HG03135 (cell line): ENCODE measurements at regions not wholly inside any gene's neighbourhood (a gene's known extent, or its start where the extent isn't known, plus 50 kb on each side); places are given as distances from the start of the nearest gene placed in this dataset.
"Not testable (repeated sequence)": the region's sequence is repeated elsewhere in the genome, so short reads cannot be mapped to it uniquely, and the experiment has no call there.

Source experiments
- ATAC-seq: cut with Tn5 transposase; IDR thresholded peaks from one replicate; pipeline ENCODE4 v1.9.1; 2021; ENCODE audit warnings: mild to moderate bottlenecking, moderate library complexity; ENCODE audit not compliant: unreplicated experiment

DNA sequence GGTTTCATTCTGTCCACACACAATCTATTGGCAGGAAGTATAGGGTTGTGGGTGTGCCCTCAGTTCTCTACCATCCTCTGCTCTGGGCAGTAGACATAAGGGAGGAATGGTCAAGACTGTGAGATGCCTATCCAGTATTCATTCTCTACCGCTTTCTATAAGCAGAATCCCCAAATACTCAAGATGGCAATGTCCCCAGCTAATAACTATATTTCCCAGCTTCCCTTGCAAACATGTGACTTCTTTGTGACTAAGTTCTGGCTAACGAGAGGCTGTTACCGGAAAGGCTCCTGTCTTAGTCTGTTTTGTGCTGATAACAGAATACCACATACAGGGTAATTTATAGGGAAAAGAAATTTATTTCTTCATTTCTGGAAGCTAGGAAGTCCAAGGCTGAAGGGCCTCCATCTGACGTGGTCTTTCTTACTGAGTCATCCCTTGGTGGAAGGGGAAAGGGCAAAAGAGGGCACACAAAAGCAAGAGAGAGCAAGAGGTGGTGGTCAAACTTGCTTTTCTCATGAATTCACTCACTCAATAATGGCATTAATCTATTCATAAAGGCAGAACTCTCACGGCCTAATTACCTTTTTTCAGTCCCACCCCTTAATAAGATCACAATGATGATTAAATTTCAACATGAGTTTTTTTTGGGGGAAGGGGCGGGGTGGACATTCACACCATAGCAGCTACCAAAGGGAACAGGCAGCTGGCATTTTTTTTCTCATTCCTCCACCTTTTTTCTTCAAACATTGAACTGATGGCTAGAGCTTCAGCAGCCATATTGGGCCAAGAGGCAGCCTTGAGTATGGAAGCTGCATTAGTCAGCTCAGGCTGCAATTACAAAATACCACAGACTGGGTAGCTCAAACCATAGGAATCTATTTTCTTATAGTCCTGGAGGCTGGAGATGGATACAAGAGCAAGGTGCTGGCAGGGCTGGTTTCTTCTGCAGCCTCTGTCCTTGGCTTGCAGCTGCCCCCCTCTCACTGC, 109.7 kb upstream of the OR9Q1 start:
- no peak for ATAC-seq

DNA sequence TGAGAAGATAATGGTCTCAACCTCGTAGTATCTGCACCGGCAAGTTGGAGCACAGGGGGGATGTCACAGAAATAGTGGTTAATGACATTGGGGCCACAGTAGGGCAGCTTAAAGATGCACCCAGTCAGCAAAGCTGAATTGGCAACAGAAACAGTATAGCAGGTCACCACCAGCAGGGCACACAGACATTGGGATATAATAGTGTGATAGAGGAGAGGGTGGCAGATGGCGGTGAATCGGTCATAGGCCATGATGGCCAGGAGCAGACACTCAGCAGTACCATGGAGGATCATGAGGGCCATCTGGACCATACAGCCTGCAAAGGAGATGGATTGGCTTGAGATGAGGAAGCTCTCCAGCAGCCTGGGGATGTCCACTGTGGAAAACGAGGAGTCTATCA, 106.0 kb upstream of the OR9Q1 start:
- ATAC-seq = no peak

DNA sequence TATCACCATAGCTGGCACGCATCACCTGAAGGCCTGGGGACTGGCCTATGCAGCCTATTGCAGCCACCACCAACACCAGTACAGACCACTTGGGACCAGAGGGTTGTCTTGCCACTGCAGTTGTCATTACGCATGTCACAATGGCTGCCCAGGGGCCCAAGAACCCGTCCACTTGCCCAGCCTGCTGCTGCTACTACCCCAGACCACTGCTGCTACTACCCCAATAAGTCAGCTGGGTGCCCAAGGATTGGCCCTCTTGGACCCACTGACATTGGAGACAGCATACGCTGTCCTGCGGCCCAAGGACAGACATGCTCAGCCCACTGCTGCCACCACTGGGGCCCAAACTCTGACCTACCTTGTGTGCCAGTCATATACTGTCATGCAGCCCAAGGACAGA, 102.7 kb upstream of the OR9Q1 start:
- no peak for ATAC-seq

DNA sequence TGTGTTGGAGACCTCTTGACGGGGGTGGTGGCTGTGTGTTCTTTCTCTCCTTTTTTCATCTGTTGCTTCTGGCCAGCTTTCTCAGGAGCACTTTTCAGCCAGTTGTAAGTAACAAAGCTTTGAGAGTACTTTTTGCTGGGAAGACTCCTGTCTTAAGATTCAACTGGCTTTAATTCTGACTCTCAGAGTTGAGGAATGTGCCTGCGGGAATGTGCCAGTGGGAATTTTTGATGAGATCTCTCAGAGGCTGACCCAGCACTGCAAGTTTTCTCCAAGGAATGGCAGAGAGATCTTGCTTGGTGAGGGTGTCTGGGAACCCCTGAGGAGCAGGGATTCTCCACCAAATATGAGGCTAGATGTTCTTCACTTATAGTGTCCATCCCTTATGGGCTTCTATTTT, 91.6 kb upstream of the OR9Q1 start:
- no peak for ATAC-seq

DNA sequence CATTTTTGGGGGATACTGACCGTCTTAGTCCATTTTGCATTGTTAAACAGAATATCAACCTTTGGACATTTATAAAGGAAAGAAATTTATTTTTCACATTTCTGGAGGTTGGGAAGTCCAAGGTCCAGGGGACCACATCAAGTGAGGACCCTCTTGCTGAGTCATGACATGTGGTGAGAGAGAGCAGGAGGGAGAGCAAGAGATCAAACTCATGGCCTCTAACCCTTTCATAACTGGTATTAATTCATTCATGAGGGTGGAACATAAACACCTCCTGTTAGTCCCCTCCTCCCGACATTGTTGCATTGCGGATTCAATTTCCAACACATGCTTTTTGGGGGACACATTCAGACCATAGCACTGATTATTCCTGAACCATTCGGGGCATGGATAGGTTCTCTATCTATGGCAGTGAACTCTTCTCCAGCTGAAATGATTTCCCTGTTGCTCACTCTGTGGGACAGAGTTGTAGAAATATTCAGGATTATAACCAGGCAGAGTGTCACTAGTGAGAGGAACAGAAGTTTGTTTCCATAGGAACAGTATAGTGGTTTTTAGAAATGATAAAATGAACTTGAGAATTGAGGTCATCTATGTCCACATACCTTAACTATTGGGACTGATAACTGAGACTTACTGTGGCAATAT, 88.2 kb upstream of the OR9Q1 start:
- ATAC-seq = no peak

DNA sequence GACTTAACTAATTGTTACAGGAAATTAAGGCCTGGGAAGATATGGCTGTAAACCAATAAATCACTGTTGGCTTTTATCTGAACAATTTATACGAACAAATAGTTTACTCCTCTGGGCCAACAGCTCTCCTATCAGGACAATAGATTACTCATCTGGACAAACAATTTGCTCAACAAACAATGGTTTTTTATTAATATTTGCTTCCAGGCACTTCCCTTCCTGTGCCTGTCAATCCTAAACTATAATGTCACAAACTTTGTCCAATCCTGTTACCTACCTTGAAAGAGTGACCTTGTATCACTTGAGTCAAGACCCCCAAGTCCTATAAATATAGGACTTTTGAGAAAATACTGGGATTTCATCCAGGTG, 87.6 kb upstream of the OR9Q1 start:
- ATAC-seq = no peak

DNA sequence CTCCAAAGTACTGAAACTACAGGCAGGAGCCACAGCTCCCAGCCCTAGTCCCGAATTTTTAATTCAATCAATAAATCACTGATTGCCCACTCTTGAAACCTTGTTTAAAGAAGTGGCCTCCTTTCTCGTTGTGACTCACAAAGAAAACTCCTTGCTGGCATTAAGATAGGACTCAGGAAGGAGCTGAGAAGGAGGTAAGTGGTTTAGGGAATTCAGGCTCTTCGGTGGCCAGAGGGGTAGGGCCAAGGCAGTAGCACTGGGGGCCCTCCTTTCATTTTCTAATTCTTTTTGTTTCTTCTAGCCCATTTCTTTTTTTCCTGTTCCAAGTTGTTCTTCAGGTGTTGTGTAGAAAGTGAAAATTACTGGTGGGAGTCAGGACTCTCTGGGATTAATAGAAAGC, 86.2 kb upstream of the OR9Q1 start:
- no peak for ATAC-seq

DNA sequence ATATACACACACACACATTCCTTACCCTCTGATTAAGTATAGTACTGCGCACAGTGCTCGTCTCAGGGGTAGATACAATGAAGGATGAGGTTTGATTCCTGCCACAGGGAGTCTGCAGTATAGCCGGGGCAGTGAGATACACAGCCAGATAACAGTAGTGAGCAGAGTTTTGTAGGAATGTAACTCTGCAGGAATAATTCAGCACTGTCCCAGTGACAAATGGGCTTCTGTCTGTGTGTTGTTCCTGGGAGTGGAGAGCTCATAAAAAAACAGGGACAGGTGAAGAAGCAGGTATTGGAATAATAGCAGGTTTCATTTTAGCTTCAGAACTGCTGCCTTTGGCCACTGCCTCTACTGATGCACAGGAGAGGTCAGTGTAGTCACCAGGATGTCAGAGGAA, 85.3 kb upstream of the OR9Q1 start:
- no peak for ATAC-seq

DNA sequence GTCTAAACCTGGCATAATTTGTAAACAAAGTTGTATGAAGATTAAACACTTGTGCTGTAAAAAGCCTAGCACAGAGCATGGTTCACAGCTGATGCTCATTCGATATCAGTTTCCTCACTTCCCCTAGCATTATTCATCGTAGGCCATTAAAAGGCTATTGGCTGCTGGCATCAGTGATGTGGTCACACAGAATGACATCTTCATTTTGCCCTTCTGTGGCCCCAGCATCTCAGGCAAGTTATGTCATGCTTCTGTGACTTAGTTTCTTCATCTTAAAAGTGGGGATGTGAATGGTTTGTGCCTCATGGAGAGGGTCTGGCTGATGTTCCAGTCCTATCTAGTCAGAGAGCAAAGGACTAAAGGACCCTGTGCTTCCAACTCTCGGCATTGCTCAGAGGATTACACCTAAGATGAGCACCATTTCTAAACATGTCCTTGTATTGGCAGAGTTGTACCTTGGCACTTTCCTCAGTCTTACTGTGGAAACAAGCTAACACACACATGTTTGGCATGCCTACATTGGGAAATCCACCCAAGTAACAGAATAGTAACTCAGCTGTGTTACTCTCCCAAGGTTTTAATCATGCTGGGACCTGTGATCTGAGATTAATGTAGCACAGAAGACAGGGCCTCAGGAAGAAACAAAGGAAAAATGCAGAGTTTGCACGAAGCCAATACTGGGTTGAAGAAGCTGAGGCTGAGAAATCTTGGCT, 83.5 kb upstream of the OR9Q1 start:
- ATAC-seq = no peak

DNA sequence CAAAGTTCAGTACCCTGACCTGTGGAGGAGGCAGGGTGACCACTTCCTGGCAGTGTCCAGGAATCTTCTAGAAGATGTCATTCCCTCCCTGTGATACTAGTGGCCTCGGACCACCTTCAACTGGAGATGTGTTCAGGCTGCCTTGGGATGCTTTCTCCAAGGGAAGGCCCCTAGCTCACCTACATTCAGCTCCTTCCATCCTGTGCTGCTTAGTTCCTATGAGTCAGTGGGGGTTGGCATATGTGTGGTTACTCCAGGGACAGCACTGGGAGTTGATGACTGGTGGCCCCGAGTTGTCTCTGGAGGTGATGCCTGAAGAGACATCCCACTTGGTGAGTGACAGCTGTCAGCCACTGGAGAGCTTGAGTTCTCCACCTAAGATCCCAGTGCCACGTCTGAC, 81.8 kb upstream of the OR9Q1 start:
- no peak for ATAC-seq

DNA sequence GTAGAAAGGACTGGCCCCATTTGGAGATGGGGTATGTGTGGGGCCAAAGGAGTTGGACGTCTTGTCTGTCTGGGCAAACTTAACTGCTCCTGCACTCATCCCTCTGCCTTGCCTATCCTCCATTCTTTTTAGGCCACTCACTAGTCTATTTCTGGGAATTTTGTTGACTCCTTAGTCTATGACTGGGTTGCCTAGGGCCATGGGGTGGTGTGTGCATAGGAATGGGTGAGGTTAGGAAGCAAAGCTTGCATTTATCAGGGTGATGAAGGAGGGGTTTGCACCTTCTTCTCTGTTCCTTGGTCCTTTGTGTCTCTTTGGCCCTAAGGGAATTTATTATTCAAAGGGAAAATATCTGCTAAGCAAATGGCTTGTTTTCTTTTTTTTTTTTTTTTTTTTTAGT, 80.9 kb upstream of the OR9Q1 start:
- no peak for ATAC-seq

DNA sequence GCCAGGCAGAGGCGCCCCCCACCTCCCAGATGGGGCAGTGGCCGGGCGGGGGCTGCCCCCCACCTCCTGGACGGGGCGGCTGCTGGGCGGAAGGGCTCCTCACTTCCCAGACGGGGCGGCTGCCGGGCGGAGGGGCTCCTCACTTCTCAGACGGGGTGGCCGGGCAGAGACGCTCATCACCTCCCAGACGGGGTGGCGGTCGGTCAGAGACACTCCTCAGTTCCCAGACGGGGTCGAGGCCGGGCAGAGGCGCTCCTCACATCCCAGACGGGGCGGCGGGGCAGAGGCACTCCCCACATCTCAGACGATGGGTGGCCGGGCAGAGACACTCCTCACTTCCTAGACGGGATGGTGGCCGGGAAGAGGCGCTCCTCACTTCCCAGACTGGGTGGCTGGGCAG, 79.9 kb upstream of the OR9Q1 start:
- ATAC-seq = not testable (repeated sequence)

DNA sequence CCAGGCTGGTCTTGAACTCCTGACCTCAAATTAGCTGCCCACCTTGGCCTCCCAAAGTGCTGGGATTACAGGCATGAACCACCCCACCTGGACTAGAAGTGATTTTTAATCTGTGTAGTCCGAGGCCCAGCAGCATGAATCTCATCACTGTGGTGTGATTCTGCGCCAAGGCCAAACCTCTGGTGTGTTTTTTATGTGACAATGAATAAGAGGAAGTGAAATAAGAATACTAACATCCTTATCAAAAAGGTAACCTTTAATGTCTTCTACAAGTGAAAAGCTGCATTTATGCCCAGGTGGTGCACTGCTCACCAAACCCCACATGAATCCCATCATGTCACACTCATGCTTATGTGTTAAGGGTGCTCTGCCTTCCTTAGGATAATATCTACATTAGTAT, 77.1 kb upstream of the OR9Q1 start:
- ATAC-seq = no peak

DNA sequence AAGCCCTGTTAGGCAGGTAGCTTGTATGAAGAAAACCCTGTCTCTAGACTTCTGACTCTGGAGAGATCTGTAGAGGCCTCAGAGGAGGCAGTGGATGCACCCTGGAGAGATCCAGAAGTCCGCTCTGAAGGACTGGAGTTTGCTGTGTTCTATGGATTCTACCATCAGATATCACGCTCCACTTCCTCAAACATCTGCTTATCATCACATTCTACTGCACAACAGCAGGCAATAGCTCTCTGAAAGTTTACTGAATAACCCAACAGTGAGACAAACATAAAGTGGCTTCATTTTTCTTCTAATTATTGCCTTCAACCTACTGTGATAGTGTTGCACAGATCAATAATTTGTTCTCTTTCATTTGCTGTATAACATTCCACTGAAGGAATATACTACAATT, 59.0 kb upstream of the OR9Q1 start:
- ATAC-seq = no peak

DNA sequence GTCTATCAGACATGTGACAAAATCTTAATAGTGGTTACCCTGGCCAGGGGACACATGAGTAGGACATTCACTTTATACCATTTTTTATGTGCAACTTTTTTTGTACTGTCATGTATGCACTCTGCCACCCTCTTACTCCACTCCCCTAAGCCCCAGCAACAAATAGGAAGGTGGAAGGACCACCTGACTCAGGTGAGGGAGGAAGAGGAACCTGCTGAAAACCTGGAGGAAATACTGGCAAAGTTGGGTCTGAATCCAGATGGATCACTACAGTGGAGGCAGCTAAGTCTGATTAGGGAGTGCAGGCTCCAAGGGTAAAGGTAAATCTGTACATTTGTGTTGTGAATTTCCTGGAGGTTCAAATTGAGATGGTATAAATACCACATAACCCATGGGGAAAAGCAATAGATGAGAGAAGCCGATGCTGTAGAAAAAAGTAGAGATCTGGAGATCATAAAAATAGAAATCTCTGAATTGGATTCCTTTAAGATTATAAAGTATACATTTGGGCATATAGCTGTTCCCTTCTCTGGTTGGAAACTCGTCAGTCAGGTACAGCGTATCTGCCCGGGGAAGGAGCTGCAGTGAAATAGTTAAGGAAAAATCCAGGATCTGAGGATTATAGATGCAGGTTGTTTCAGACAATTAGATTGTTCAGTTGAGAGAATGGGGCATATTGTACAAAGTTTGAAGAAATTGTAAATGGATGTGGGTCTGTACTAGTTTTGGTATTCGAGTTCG, 52.2 kb upstream of the OR9Q1 start:
- ATAC-seq = no peak

DNA sequence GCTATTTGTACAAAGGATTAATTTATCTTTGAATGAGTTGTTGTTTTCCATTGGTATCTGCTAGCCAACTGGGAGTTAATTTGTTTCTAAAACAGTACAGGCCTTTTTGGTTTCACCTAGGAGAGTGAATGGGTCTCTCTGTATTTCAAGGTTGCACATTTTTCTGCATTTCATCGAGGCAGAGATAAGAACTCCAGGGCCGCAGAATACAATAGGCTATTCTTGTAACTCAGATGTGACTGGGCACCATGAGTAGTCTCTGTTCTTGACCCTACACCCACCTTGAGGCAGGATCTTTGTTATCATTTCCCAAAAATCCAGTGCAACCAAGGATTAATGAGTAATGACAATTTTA, 51.7 kb upstream of the OR9Q1 start:
- ATAC-seq = no peak
